GM19023 (cell line): ENCODE measurements at regions not wholly inside any gene's neighbourhood (a gene's known extent, or its start where the extent isn't known, plus 50 kb on each side); places are given as distances from the start of the nearest gene placed in this dataset.
"Not testable (repeated sequence)": the region's sequence is repeated elsewhere in the genome, so short reads cannot be mapped to it uniquely, and the experiment has no call there.

ENCODE experiments used
- ATAC-seq: cut with Tn5 transposase; IDR thresholded peaks from one replicate; pipeline ENCODE4 v1.9.1; 2021; ENCODE audit warnings: mild to moderate bottlenecking, moderate library complexity; ENCODE audit not compliant: unreplicated experiment

DNA sequence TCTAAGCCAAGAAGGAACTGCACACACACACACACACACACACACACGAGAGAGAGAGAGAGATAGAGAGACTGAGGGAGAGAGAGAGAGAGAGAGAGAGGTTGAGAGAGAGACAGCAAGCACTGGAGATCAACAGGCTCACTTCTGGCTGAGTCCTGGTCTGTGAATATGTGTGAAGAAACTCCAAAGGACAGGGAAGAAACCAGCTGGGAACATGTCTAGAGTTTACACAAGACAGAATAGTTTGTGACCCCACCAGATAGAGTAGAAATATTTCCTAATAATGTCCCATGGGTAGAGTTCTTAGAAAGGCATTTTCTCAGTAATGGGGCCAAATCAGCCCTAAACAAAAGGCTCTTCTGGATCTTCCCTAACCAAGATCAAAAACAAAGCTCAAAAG is 155.5 kb upstream of the IGFBP3 start:
- ATAC-seq = no peak

- ATAC-seq = no peak
These were observed 151.7 kb upstream of the IGFBP3 start for GRCh38 chr7:46072722-46073121.

DNA sequence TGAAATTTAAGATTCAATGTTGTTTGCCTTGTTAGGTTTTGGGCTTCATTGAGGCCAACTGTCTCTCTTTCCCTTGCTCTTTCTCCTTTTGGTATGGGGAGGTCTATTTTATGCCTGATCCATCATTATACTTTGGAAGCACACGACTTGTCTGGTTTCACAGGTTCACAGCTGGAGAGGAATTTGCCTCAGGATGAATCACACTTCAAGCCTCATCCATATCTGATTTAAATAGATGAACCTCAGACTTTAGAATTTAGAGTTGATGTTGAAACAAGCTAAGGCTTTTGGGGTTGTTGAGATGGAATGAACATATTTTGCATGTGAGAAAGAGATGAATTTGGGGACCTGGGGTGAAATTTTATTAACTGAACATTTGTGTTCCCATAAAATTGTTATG is 150.5 kb upstream of the IGFBP3 start:
- ATAC-seq = no peak

GRCh38 chr7:46071076-46071475 is 150.0 kb upstream of the IGFBP3 start:
- ATAC-seq = no peak

DNA sequence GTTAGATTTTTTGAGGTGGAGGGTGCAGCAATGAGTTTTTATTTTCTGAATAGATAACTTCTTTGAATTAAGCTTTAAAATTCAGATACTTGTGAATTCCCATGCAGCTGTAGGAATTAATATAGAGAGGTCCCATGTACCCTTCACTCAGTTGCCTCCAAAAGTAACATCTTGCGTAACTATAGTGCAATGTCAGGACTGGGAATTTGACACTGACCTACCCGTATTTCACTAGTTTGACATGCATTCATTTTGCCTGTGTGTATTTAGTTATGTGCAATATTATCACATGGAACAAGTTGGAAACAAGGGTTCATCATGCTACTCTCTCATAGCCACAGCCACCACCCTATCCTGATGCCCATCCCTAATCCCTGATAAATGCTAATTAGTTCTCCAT is 147.1 kb upstream of the IGFBP3 start:
- ATAC-seq = no peak

DNA sequence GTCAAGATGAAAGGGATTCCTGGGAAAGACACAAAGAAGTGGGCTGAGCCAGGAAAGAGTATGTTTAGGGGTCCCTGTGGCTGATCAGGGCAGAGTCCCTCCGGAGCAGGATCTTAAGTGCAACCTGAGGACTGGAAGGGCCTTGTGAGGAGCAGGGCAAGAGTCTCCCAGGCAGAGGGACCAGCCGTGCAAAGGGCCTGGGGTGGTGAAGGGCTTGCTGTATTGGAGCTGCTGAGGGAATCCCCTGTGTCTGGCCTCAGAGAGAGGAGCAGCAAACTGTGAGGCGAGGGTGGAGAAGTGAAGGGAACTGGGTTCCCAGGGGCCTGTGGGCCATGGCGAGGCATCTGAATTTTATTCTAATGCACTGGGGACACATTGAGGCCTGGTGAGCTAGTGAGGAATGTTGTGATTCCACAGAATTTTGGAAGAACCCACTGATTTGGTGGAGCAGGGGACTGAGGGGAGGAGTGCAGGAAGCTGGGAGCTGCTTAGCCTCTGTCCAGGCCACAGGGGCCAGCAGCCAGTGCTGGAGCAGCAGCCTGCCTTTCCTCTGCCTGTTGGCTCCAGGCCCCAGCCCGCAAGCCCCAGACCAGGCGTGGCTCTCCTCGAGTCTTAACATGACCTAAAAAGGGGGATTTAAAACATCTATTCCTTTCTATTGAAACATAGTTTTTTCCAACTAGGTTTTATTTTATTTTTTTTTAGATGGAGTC is 138.4 kb upstream of the IGFBP3 start:
- ATAC-seq = no peak

DNA sequence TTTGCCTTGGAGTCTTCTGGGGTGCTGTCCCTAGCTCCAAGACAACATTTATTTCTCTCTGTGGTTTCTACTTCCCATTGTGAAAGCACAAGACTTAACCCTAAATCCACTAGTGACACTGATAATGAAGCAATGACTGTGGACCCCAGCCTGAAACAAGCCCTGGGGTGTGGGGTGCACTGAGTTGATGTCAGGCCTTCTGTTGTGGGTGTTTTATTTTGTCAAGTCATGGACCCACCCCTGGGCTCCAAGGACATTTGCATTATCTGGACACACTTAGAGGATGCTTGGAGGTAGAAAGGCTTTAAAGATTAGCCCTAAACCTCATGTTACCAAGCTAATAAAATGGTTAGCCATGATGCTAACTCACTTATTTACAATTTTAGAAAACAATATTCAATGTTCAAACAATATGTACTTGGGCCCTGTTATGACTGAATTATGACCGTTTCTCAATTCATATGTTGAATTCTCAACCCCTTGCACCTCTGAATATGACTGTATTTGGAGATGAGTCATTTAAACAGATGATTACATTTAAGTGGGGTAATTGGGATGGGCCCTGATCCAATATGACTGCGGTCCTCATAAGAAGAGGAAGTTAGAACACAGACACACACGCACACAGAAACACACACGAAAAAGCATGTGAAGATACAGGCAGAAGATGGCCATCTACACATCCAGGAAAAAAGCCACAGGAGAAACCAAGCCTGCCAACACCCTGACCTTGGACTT is 137.2 kb upstream of the IGFBP3 start:
- no peak for ATAC-seq

GRCh38 chr7:46054915-46055314 is 133.8 kb upstream of the IGFBP3 start:
- no peak for ATAC-seq

DNA sequence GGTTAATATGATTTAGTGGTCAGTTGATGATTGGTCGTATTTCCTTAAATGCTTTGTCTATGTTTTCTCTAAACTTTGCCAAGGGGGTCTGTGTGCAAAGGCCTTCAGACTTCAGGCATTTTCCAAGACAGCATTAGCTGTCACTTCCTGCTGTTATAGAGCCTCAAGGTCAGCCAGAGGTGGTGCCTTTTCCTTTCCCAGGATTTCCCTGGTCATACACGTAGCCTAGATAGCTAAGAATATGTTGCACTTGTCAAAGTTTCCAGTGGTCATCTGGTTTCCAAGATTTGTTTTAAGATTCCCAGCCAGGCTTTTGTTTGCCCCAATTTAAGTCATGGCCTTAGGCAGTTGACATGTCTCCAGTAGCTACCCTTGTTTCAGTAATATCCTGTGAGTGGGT is 133.2 kb upstream of the IGFBP3 start:
- no peak for ATAC-seq

GRCh38 chr7:46047581-46047980 is 126.5 kb upstream of the IGFBP3 start:
- ATAC-seq = no peak

DNA sequence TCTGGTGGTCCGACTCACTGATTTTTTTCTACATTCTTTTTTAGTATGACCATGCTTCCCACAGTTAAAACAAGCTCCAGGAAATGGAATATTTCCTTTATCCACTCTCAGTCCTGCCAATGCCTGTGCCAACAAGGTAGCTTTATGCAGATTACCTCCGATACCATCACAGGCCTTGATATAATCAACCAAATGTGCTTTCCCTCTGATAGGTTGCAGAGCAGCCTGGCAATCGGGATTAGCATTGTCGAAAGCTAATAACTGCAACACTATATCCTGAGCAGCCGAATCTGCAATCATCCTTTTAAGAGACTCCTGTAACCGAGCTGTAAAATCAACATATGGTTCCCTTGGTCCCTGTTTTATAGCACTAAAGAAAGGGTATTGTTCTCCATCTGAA is 122.3 kb upstream of the IGFBP3 start:
- ATAC-seq = not testable (repeated sequence)

GRCh38 chr7:46039813-46040212 is 118.7 kb upstream of the IGFBP3 start:
- not testable (repeated sequence) for ATAC-seq

DNA sequence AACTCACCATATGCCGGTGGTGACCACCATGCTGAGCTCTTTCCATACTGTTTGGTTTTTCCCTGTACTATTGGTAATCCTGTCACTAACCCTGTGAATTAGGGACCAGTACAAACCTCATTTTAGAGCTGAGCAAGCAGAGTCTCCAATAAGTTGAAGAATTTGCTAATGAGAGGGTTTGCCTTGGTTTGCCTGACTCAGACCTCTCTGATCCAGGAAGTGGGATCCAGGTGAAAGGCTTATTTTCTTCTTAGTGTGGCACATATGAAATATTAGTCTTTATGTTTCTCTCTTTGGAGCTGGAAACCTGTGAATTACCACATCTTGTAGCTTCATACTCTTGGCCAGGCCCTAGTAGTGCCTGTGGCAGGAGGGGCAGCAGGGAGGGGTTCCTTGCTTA is 114.1 kb upstream of the IGFBP3 start:
- no peak for ATAC-seq

DNA sequence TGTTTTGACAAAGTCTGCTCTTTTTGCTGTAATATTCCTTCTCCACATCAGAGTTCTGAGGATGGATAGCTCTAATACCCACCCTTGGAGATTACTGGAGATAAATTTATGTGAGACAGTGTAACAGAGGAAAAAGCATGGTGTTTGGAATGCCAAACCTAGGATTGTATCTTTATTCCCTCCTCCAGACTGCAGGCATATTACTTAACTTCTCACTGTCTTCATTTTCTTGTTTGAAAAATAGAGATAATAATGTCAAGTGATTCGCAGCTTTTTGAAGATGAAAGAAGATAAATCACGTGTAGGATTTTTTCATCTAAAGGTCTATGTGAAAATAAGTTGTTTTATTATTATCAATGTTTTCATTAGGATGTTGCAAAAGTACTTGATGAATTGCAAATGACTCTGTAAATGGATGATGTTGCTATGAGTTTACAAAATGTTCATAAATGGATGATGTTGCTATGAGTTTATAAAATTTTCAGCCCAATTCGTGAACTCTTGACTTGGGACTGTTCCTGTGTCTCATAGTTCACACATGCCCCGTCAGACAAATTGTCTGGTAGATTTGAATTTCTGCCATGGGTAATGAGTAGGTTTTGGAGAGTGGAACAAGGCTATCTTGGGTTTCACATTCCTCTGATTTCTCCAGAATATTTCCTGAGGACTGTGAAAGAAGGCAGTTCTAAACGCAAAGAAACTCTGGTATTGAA is 113.1 kb upstream of the IGFBP3 start:
- no peak for ATAC-seq

- no peak for ATAC-seq
These were observed 112.5 kb upstream of the IGFBP3 start for GRCh38 chr7:46033592-46033991.

DNA sequence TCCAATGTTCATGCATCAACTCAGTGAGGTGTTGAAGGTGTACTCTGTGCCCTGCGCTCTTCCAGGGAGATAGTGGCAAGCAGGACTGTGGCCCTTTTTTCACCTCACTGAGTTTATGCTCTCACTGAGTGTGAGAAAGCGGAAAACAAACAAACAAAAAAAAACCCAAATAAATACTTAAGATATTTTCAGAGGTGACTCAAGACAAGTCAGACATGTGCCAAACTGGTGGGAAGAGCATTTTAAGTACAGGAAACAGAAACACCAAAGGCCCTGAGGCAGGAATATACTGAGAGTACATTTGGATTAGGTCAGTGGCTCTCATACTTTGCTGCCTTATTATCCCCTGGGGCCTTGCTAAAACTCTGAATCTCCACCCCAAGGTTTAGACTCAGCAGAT is 111.9 kb upstream of the IGFBP3 start:
- ATAC-seq = no peak

- no peak for ATAC-seq
These were observed 111.3 kb upstream of the IGFBP3 start for GRCh38 chr7:46032353-46032752.

DNA sequence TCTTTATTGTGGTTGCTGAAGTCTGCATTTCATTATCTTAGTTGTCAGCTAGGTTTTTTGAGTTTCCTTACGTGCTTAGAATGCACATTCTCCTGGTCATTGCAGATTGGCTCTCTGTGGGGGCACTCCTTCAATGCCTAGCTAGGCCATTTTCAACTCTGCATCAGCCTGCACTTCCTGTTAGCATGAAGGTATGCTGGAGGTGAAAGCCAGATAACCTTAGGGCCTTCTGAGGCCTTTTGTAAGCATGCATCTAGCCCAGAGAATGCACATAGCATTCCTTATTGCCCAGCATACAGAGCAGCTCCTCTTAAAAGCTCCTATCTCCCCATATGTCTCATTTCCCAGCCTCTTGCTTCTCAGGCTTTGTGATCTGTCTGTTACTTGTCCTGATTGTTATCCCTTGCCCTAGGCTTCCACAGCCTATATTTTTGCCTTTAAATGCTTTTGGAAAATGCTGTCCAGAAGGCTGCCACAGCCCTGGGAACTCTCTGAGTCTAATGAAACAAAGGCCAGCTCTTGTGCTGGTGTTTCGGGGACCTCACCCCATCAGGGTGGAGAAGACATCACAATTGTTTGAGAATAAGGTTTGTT is 108.1 kb upstream of the IGFBP3 start:
- ATAC-seq = no peak

DNA sequence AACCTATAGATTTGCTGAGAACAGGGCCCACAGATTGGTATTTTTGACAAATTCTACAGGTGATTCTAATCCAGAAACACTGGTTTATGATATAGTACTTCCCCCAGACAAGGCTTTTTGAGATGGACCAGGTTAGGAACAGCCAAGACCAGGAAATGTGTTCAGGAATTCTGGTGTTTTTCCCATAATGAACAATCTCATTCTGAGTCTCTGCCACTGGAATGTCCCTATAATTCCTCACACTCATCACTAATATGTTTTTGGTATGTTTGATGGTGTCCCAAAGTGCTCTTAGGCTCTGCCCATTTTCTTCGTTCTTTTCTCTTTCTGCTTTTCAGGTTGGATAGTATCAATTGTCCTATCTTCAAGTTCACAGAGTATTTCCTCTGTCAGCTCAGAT is 107.2 kb upstream of the IGFBP3 start:
- no peak for ATAC-seq

DNA sequence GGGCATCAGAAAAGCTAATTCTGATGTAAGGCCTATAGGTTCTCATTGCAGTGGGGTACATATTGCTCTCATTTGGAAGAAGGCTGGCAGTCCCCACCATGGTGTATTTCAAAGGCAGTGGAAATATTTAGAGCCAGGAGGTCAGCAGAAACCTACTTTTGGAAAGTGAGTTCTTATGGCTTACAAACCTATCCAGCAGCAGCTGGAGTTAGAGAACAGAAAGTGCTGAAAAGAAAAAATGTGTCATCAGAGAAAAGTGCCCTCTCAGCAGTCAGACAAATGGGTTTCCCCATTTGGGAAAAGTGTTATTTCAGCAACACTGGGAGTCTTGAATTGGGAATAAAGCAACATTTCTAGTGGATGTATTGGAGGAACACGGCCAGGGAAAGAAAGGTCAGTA is 105.7 kb upstream of the IGFBP3 start:
- no peak for ATAC-seq

- ATAC-seq = no peak
These were observed 103.3 kb upstream of the IGFBP3 start for GRCh38 chr7:46024263-46024916.
